Cardiac fibroblast (primary cell): ENCODE measurements at regions not wholly inside any gene's neighbourhood (a gene's known extent, or its start where the extent isn't known, plus 50 kb on each side); places are given as distances from the start of the nearest gene placed in this dataset.

ENCODE experiments used
- DNase-seq, 2 donors: peaks; one replicate each; pipeline versions ENCODE4 v3.0.0 to v3.0.0-alpha.2; 2010; ENCODE audit warnings: low read depth in 2 of 2
- H3K4me3 ChIP-seq, 2 donors: replicated peaks in 1 of 2; 1 replicate in 1 of 2; 2 replicates in 1 of 2; pipeline ENCODE4 v1.5.1; 2011; ENCODE audit warnings: low read depth in 2 of 2, low read length in 2 of 2, mild to moderate bottlenecking in 2 of 2, moderate library complexity in 1 of 2
- CTCF ChIP-seq: IDR thresholded peaks from one replicate; pipeline ENCODE4 v1.5.1; 2011; ENCODE audit warnings: low read depth, mild to moderate bottlenecking, low read length, inconsistent platforms

GRCh38 chr6:122322824-122323223, 76.6 kb upstream of the HSF2 start:
- H3K4me3 ChIP-seq = peak overlapping the region; percentile 30 to 45
- DNase-seq = peak; percentile 25 to 32
- TF ChIP-seq CTCF = no peak

- H3K4me3 ChIP-seq = peak overlapping the region in 1 of 2 donors; percentile 45
- DNase-seq = peak in 1 of 2 donors; percentile 1
- TF ChIP-seq CTCF = no peak
Measured at GRCh38 chr6:122323361-122323760, 76.1 kb upstream of the HSF2 start.

- no peak for TF ChIP-seq CTCF
- no peak for DNase-seq
- H3K4me3 ChIP-seq = no peak overlapping the region
Measured at GRCh38 chr6:122330315-122330714, 69.1 kb upstream of the HSF2 start.

GRCh38 chr6:122337645-122338044, 61.8 kb upstream of the HSF2 start:
- TF ChIP-seq CTCF = no peak
- no peak overlapping the region for H3K4me3 ChIP-seq
- no peak for DNase-seq

- no peak overlapping the region for H3K4me3 ChIP-seq
- no peak for DNase-seq
- no peak for TF ChIP-seq CTCF
Measured at GRCh38 chr6:122339661-122340060, 59.8 kb upstream of the HSF2 start.

GRCh38 chr6:122347280-122347679, 52.2 kb upstream of the HSF2 start:
- no peak for DNase-seq

More at GRCh38 chr6:122347280-122347679, 52.2 kb upstream of the HSF2 start:
- no peak for TF ChIP-seq CTCF
- H3K4me3 ChIP-seq = no peak overlapping the region
